IMR-90 (cell line): ENCODE measurements at regions not wholly inside any gene's neighbourhood (a gene's known extent, or its start where the extent isn't known, plus 50 kb on each side); places are given as distances from the start of the nearest gene placed in this dataset.

Source experiments
- ATAC-seq: fragments of 200-7000 bp; cut with Tn5 transposase; 2 replicates; pipeline ENCODE4 v1.9.1; 2020; ENCODE audit warnings: low read depth, mild to moderate bottlenecking, moderate library complexity
- BruUV-seq: library from RNA; stranded (reverse); fragments of 400-500 nt; replicated peaks from 2 replicates; lab custom pipeline; 2021; lab: Mats Ljungman, UMichigan
- CTCF ChIA-PET: fragments of 300-600 bp; formaldehyde crosslinking; extraction: SDS; loops from one replicate; lab custom pipeline; 2021; ENCODE audit warnings: antibody characterized with exemption; lab: Yijun Ruan, JAX
- POLR2A ChIA-PET: fragments of 300-600 bp; sonication (Branson Sonifier 250); formaldehyde crosslinking; loops from one replicate; lab custom pipeline; 2022; ENCODE audit warnings: antibody characterized with exemption; ENCODE audit not compliant: unreplicated experiment; lab: Charles Lee
- DNase-seq: peaks from one replicate; pipeline ENCODE4 v3.0.0; 2013
- H2AFZ ChIP-seq: replicated peaks from 2 replicates; pipeline ENCODE3; 2013; ENCODE audit warnings: low read length, mild to moderate bottlenecking; ENCODE audit not compliant: poor library complexity
- H2AK5ac ChIP-seq: 2 replicates; pipeline ENCODE4 v1.6.1; 2013; ENCODE audit warnings: low read depth, low read length, inconsistent platforms
- H2AK9ac ChIP-seq: replicated peaks from 2 replicates; pipeline ENCODE3; 2013; ENCODE audit warnings: mild to moderate bottlenecking, low read depth, low read length, moderate library complexity; ENCODE audit not compliant: poor library complexity
- H2BK120ac ChIP-seq: 2 replicates; pipeline ENCODE4 v1.6.1; 2013; ENCODE audit warnings: low read depth, low read length, inconsistent platforms
- H2BK15ac ChIP-seq: 3 replicates; pipeline ENCODE4 v1.6.1; 2013; ENCODE audit warnings: low read depth, low read length, inconsistent platforms
- H2BK20ac ChIP-seq: 2 replicates; pipeline ENCODE4 v1.6.1; 2013; ENCODE audit warnings: low read depth, mild to moderate bottlenecking, inconsistent platforms, low read length, moderate library complexity
- H2BK5ac ChIP-seq: 2 replicates; pipeline ENCODE4 v1.6.1; 2013; ENCODE audit warnings: mild to moderate bottlenecking, low read depth, low read length, inconsistent platforms; ENCODE audit not compliant: poor library complexity, severe bottlenecking
- H3K14ac ChIP-seq: replicated peaks from 2 replicates; pipeline ENCODE4 v1.6.1; 2013; ENCODE audit warnings: low read depth, low read length, inconsistent platforms
- H3K18ac ChIP-seq: 2 replicates; pipeline ENCODE4 v1.6.1; 2013; ENCODE audit warnings: low read depth, low read length, control low read depth
- H3K23ac ChIP-seq: 2 replicates; pipeline ENCODE4 v1.6.1; 2013; ENCODE audit warnings: low read depth, low read length, inconsistent platforms
- H3K27ac ChIP-seq: 2 replicates; pipeline ENCODE4 v1.5.1; 2013; ENCODE audit warnings: mild to moderate bottlenecking, control low read depth, low read length; ENCODE audit not compliant: insufficient read depth
- H3K27me3 ChIP-seq: 2 replicates; pipeline ENCODE4 v1.6.1; 2013; ENCODE audit warnings: low read length; ENCODE audit not compliant: control insufficient read depth, insufficient read depth
- H3K36me3 ChIP-seq: 2 replicates; pipeline ENCODE4 v1.6.1; 2013; ENCODE audit warnings: low read length, mixed read lengths; ENCODE audit not compliant: control insufficient read depth, insufficient read depth
- H3K4ac ChIP-seq: 2 replicates; pipeline ENCODE4 v1.6.1; 2013; ENCODE audit warnings: low read depth, low read length, inconsistent platforms
- H3K4me1 ChIP-seq: 2 replicates; pipeline ENCODE4 v1.6.1; 2013; ENCODE audit warnings: low read length, mixed read lengths; ENCODE audit not compliant: control insufficient read depth, insufficient read depth
- H3K4me2 ChIP-seq: 2 replicates; pipeline ENCODE4 v1.6.1; 2013; ENCODE audit warnings: low read depth, mild to moderate bottlenecking, control low read depth, low read length, moderate library complexity
- H3K4me3 ChIP-seq: 2 replicates; pipeline ENCODE4 v1.5.1; 2013; ENCODE audit warnings: low read depth, mild to moderate bottlenecking, control low read depth, low read length, moderate library complexity; ENCODE audit not compliant: insufficient read depth
- H3K56ac ChIP-seq: 2 replicates; pipeline ENCODE4 v1.6.1; 2013; ENCODE audit warnings: low read length, inconsistent platforms; ENCODE audit not compliant: insufficient read depth; ENCODE audit errors: extremely low read depth
- H3K79me1 ChIP-seq, 2 experiments: 2 replicates each; pipeline ENCODE4 v1.6.1; 2013; ENCODE audit warnings: low read length in 2 of 2, inconsistent platforms in 1 of 2, low read depth in 1 of 2
- H3K9ac ChIP-seq: 2 replicates; pipeline ENCODE4 v1.6.1; 2013; ENCODE audit warnings: low read depth, low read length, control low read depth
- H3K9me1 ChIP-seq: 2 replicates; pipeline ENCODE4 v1.6.1; 2013; ENCODE audit warnings: low read length, inconsistent platforms; ENCODE audit not compliant: insufficient read depth
- H3K9me3 ChIP-seq: 2 replicates; pipeline ENCODE4 v1.6.1; 2013; ENCODE audit warnings: low read length; ENCODE audit not compliant: control insufficient read depth, insufficient read depth
- H4K20me1 ChIP-seq: 2 replicates; pipeline ENCODE4 v1.6.1; 2013; ENCODE audit warnings: low read length, inconsistent platforms; ENCODE audit not compliant: insufficient read depth
- H4K5ac ChIP-seq: 2 replicates; pipeline ENCODE4 v1.6.1; 2013; ENCODE audit warnings: mild to moderate bottlenecking, low read depth, low read length, control low read depth
- H4K8ac ChIP-seq, 2 experiments: 2 replicates each; pipeline ENCODE4 v1.6.1; 2013; ENCODE audit warnings: low read depth in 2 of 2, low read length in 2 of 2, control low read depth in 1 of 2, inconsistent platforms in 1 of 2
- H4K91ac ChIP-seq: 2 replicates; pipeline ENCODE4 v1.6.1; 2013; ENCODE audit warnings: low read depth, low read length, inconsistent platforms; ENCODE audit not compliant: insufficient read depth
- BHLHE40 ChIP-seq: fragments of 150-350 bp; IDR thresholded peaks from 2 replicates; pipeline ENCODE4 v1.6.1; 2016; ENCODE audit warnings: mild to moderate bottlenecking, low read depth, low read length
- CEBPB ChIP-seq: IDR thresholded peaks from 2 replicates; pipeline ENCODE4 v1.6.1; 2012; ENCODE audit warnings: low read depth, low read length, improper control_type of control experiment
- CHD1 ChIP-seq: IDR thresholded peaks from 2 replicates; pipeline ENCODE4 v1.6.1; 2012; ENCODE audit warnings: low read depth, low read length, improper control_type of control experiment
- FOS ChIP-seq: fragments of 150-350 bp; IDR thresholded peaks from 2 replicates; pipeline ENCODE4 v1.6.1; 2016; ENCODE audit warnings: low read depth, low read length
- MAFK ChIP-seq: IDR thresholded peaks from 2 replicates; pipeline ENCODE4 v1.6.1; 2012; ENCODE audit warnings: low read depth, low read length, improper control_type of control experiment
- MAZ ChIP-seq: IDR thresholded peaks from 2 replicates; pipeline ENCODE4 v1.6.1; 2012; ENCODE audit warnings: low read depth, mild to moderate bottlenecking, low read length, improper control_type of control experiment, moderate library complexity, borderline replicate concordance
- MXI1 ChIP-seq: IDR thresholded peaks from 2 replicates; pipeline ENCODE4 v1.6.1; 2012; ENCODE audit warnings: low read depth, mild to moderate bottlenecking, low read length, moderate library complexity, borderline replicate concordance
- NFE2L2 ChIP-seq: fragments of 150-350 bp; IDR thresholded peaks from 2 replicates; pipeline ENCODE4 v1.6.1; 2016; ENCODE audit warnings: low read depth, mild to moderate bottlenecking, low read length
- POLR2A ChIP-seq: IDR thresholded peaks from 2 replicates; pipeline ENCODE4 v1.6.1; 2012; ENCODE audit warnings: mild to moderate bottlenecking, low read depth, low read length
- RAD21 ChIP-seq: IDR thresholded peaks from 2 replicates; pipeline ENCODE4 v1.6.1; 2012; ENCODE audit warnings: low read length, improper control_type of control experiment
- RCOR1 ChIP-seq: IDR thresholded peaks from 2 replicates; pipeline ENCODE4 v1.6.1; 2012; ENCODE audit warnings: mild to moderate bottlenecking, low read length, improper control_type of control experiment; ENCODE audit not compliant: insufficient replicate concordance
- RFX5 ChIP-seq: IDR thresholded peaks from 2 replicates; pipeline ENCODE4 v1.8.0; 2012; ENCODE audit warnings: low read depth, mild to moderate bottlenecking, low read length, moderate library complexity
- SMC3 ChIP-seq: fragments of 150-350 bp; IDR thresholded peaks from 2 replicates; pipeline ENCODE4 v1.6.1; 2016; ENCODE audit warnings: low read depth, mild to moderate bottlenecking, antibody characterized with exemption, low read length, moderate library complexity
- USF2 ChIP-seq: fragments of 150-350 bp; IDR thresholded peaks from 2 replicates; pipeline ENCODE4 v1.6.1; 2017; ENCODE audit warnings: mild to moderate bottlenecking, antibody characterized with exemption, low read length, low read depth
- WGBS, 2 experiments: methylation state at CpG; one replicate each; pipeline versions ENCODE4 v1.1.5 to v1.1.7; 2013; ENCODE audit warnings: missing lambda C conversion rate in 2 of 2; ENCODE audit not compliant: insufficient read length in 1 of 2; ENCODE audit errors: extremely low coverage in 2 of 2; 5-methylcytosine and 5-hydroxymethylcytosine counted together
- dilution Hi-C: fragments of 300-500 bp; cut with HindIII; formaldehyde crosslinking; loops from one replicate; pipeline ENCODE4 v1.14.3; 2018; ENCODE audit warnings: low sequenced_read_pairs; ENCODE audit not compliant: unreplicated experiment
- in situ Hi-C: fragments of 300-500 bp; cut with MboI; formaldehyde crosslinking; loops from 3 replicates; pipeline ENCODE4 v1.14.3; 2019; ENCODE audit warnings: low sequenced_read_pairs, inconsistent platforms, mixed read lengths
- intact Hi-C: fragments of 100-400 bp; cut with micrococcal nuclease; formaldehyde crosslinking; loops from 2 replicates; pipeline ENCODE4 v1.10.0; 2022

- H2AK9ac ChIP-seq = no peak overlapping the region
- H2BK5ac ChIP-seq = no peak overlapping the region
- no peak overlapping the region for H4K91ac ChIP-seq
- dilution Hi-C loops (no loop called here), intact Hi-C loops (loop anchor here (10.0 kb wide), 1 partner anchor 668 kb away; no protein-coding TSS in a partner anchor), in situ Hi-C loops (no loop called here)
- H3K79me1 ChIP-seq = no peaks in the 10 kb centered on the region
- no peaks in the 10 kb centered on the region for H3K36me3 ChIP-seq
- no peak overlapping the region for H3K4me2 ChIP-seq
- no peaks in the 10 kb centered on the region for H3K4me1 ChIP-seq
- H3K23ac ChIP-seq = no peak overlapping the region
- no peak for DNase-seq
- no peaks in the 10 kb centered on the region for H3K27me3 ChIP-seq
- no peaks in the 10 kb centered on the region for H4K20me1 ChIP-seq
- TF ChIP-seq MAZ (no peak), NFE2L2 (no peak), POLR2A (no peak), CEBPB (no peak), RFX5 (no peak), MXI1 (no peak), RCOR1 (no peak), SMC3 (no peak), MAFK (no peak), USF2 (no peak), FOS (no peak), RAD21 (no peak), CHD1 (no peak), BHLHE40 (no peak)
- no peak overlapping the region for H4K5ac ChIP-seq
- BruUV-seq = no TSS peak
- ChIA-PET POLR2A (no interaction called here), CTCF (no interaction called here)
- no peak overlapping the region for H4K8ac ChIP-seq
- no CpG with 5 or more reads among the region's 3 CpGs for WGBS, 2 experiments
- no peak overlapping the region for H3K4me3 ChIP-seq
- ATAC-seq = no peak
- no peak overlapping the region for H3K27ac ChIP-seq
- no peak overlapping the region for H3K14ac ChIP-seq
- H3K9me1 ChIP-seq = no peaks in the 10 kb centered on the region
- no peak overlapping the region for H3K4ac ChIP-seq
- no peak overlapping the region for H2BK15ac ChIP-seq
- peaks cover 3% of the 10 kb centered on the region; the same call in 1 of the 2 replicates for H3K9me3 ChIP-seq
- H2BK120ac ChIP-seq = no peak overlapping the region
- H2BK20ac ChIP-seq = no peak overlapping the region
- no peak overlapping the region for H2AFZ ChIP-seq
- no peak overlapping the region for H3K56ac ChIP-seq
- no peak overlapping the region for H2AK5ac ChIP-seq
- no peak overlapping the region for H3K9ac ChIP-seq
- no peak overlapping the region for H3K18ac ChIP-seq
Measured at GRCh38 chr7:85927226-85927625, 716.5 kb upstream of the GRM3 start.
